HEK293T (cell line): ENCODE measurements at regions not wholly inside any gene's neighbourhood (a gene's known extent, or its start where the extent isn't known, plus 50 kb on each side); places are given as distances from the start of the nearest gene placed in this dataset.

Experiments used
- CTCF ChIA-PET: fragments of 350-600 bp; formaldehyde crosslinking; extraction: SDS; loops from one replicate; lab custom pipeline; 2021; ENCODE audit warnings: antibody characterized with exemption, inconsistent platforms; lab: Yijun Ruan, JAX
- POLR2A ChIA-PET: fragments of 350-600 bp; formaldehyde crosslinking; extraction: SDS; loops from one replicate; lab custom pipeline; 2020; ENCODE audit warnings: antibody characterized with exemption, inconsistent platforms; lab: Yijun Ruan, JAX
- DNase-seq: peaks from one replicate; pipeline ENCODE4 v3.0.0; 2012; ENCODE audit warnings: mixed read lengths; ENCODE audit errors: extremely low spot score
- ARNT ChIP-seq: fragments of 450-650 bp; IDR thresholded peaks from 2 replicates; pipeline ENCODE4 v1.6.1; 2017; ENCODE audit warnings: mild to moderate bottlenecking
- BHLHE40 ChIP-seq: fragments of 450-650 bp; IDR thresholded peaks from 2 replicates; pipeline ENCODE4 v1.6.1; 2016; ENCODE audit warnings: mild to moderate bottlenecking, moderate library complexity, borderline replicate concordance
- CTBP1 ChIP-seq: fragments of 450-650 bp; IDR thresholded peaks from 2 replicates; pipeline ENCODE4 v1.6.1; 2016; ENCODE audit warnings: borderline replicate concordance
- ELF4 ChIP-seq: fragments of 450-650 bp; IDR thresholded peaks from 2 replicates; pipeline ENCODE4 v1.6.1; 2017; ENCODE audit warnings: antibody characterized with exemption
- FOXA1 ChIP-seq: fragments of 450-650 bp; IDR thresholded peaks from 2 replicates; pipeline ENCODE4 v1.6.1; 2016; ENCODE audit warnings: mild to moderate bottlenecking
- FOXK2 ChIP-seq: fragments of 450-650 bp; IDR thresholded peaks from 2 replicates; pipeline ENCODE4 v1.6.1; 2016; ENCODE audit warnings: mild to moderate bottlenecking
- FOXM1 ChIP-seq: fragments of 450-650 bp; IDR thresholded peaks from 2 replicates; pipeline ENCODE4 v1.6.1; 2017; ENCODE audit warnings: mild to moderate bottlenecking, borderline replicate concordance
- HDGF ChIP-seq: fragments of 450-650 bp; IDR thresholded peaks from 2 replicates; pipeline ENCODE4 v1.6.1; 2017; ENCODE audit warnings: antibody characterized with exemption, borderline replicate concordance
- L3MBTL2 ChIP-seq: fragments of 450-650 bp; conservative IDR thresholded peaks from 2 replicates; pipeline ENCODE4 v1.6.1; 2016; ENCODE audit warnings: mild to moderate bottlenecking
- LEF1 ChIP-seq: fragments of 450-650 bp; IDR thresholded peaks from 2 replicates; pipeline ENCODE4 v1.6.1; 2017; ENCODE audit warnings: mild to moderate bottlenecking, borderline replicate concordance
- NFRKB ChIP-seq: fragments of 450-650 bp; IDR thresholded peaks from 2 replicates; pipeline ENCODE4 v1.6.1; 2016; ENCODE audit warnings: mild to moderate bottlenecking, moderate library complexity
- PKNOX1 ChIP-seq: fragments of 450-650 bp; IDR thresholded peaks from 2 replicates; pipeline ENCODE4 v1.6.1; 2016
- SP1 ChIP-seq: fragments of 450-650 bp; IDR thresholded peaks from 2 replicates; pipeline ENCODE4 v1.6.1; 2017
- SUZ12 ChIP-seq: fragments of 450-650 bp; IDR thresholded peaks from 2 replicates; pipeline ENCODE4 v1.6.1; 2016; ENCODE audit warnings: mild to moderate bottlenecking
- TARDBP ChIP-seq: fragments of 450-650 bp; IDR thresholded peaks from 2 replicates; pipeline ENCODE4 v1.6.1; 2016
- ZNF384 ChIP-seq: fragments of 450-650 bp; IDR thresholded peaks from 2 replicates; pipeline ENCODE4 v1.6.1; 2016

DNA sequence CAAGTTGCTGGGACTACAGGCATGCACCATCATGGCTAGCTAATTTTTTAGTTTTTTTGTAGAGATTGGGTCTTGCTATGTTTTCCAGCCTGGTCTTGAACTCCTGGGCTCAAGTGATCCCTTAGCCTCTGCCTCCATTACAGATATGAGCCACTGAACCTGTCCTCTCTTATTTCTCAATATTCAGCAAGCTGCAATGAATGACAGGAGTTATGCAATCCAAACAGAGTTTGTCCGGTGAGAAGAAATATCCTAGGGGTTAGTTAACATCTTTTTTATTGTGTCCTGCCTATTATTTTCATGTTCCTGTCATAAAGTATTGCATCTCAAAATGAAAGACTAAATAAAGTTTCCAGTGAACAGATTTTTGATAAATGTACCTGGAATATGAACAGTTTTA, 1161.4 kb downstream of the OTOL1 start:
- TF ChIP-seq HDGF, result no peak
- TF ChIP-seq BHLHE40, result no peak
- no peak for TF ChIP-seq CTBP1
- TF ChIP-seq L3MBTL2, result no peak
- TF ChIP-seq NFRKB, result no peak
- TF ChIP-seq SP1, result no peak
- no peak for TF ChIP-seq SUZ12
- TF ChIP-seq ARNT, result no peak
- DNase-seq, result no peak
- POLR2A ChIA-PET, result no interaction called here
- CTCF ChIA-PET, result no interaction called here

DNA sequence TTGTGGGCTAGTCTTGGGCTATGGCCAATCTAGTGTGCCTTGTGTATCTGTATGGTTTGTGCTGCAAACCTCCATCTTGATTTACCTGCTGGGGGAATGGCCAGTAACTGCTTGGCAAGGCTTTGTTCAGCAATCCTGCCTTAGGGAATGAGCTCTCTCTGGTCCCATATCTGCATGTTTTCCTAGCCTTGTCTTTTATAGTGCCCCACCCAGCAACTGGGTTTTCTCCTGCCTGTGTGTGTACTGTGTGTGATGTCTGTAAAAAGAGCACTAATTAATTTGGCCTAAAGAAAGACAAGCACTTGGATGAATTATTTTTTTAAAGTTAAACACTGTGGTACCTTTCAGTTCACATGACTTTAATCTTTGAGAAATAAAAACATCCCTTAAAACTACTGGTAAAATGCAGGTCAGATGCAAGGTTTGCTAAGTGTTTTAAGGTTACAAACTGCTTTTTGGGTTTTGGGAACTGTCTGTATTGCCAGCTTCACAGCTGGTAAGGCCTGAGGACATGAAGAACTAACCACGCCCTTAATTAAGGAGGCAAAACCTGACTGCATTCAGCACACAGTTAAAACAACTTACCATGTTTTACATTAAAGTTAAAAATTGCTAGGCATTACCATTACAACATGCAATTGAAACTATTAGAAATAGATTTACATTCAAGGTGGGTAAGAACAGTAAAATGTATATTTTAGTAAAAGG, 1169.2 kb downstream of the OTOL1 start:
- CTCF ChIA-PET, result no interaction called here
- TF ChIP-seq ARNT (no peak), NFRKB (no peak), FOXM1 (no peak), CTBP1 (no peak), TARDBP (no peak), BHLHE40 (no peak), ZNF384 (no peak), ELF4 (no peak)
- no peak for DNase-seq
- POLR2A ChIA-PET, result no interaction called here

GRCh38 chr3:162666835-162667234, 1170.2 kb downstream of the OTOL1 start:
- DNase-seq, result no peak
- TF ChIP-seq PKNOX1, result no peak
- no peak for TF ChIP-seq FOXK2
- no peak for TF ChIP-seq SUZ12
- no peak for TF ChIP-seq FOXM1
- TF ChIP-seq ELF4, result no peak
- no peak for TF ChIP-seq L3MBTL2
- no peak for TF ChIP-seq ARNT
- TF ChIP-seq HDGF, result no peak
- no peak for TF ChIP-seq TARDBP
- TF ChIP-seq NFRKB, result no peak
- no peak for TF ChIP-seq LEF1
- TF ChIP-seq CTBP1, result no peak
- no peak for TF ChIP-seq SP1
- ChIA-PET CTCF (no interaction called here), POLR2A (no interaction called here)

- POLR2A ChIA-PET, result no interaction called here
- DNase-seq, result no peak
- TF ChIP-seq ELF4 (no peak), ARNT (no peak), L3MBTL2 (no peak), SP1 (no peak), SUZ12 (no peak)
- CTCF ChIA-PET, result no interaction called here
These were observed 1173.6 kb downstream of the OTOL1 start for GRCh38 chr3:162670181-162670580.

- TF ChIP-seq ZNF384 (no peak), LEF1 (no peak), SP1 (no peak)
- CTCF ChIA-PET, result no interaction called here
- no peak for DNase-seq
- POLR2A ChIA-PET, result no interaction called here
These were observed 1180.9 kb downstream of the OTOL1 start for GRCh38 chr3:162677475-162677874.

DNA sequence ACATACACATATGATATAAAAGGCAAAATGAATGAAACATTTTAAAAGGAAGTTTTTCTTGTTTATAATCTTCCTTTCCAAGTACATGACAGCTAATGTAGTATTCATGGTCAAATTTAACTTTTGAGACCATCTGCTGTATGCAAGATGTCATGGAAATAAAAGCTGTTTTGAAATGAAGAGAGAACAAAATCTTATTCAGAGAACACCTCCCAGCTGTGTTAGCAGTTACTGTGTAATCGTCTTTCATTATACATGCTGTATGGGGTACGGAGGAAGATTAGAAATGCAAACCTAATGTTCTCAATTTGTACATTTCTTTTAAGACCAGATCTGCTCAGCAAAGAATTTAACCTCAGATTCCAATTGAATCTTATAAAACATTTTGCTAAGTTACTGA, 1182.3 kb downstream of the OTOL1 start:
- POLR2A ChIA-PET, result no interaction called here
- no peak for DNase-seq
- CTCF ChIA-PET, result no interaction called here
- no peak for TF ChIP-seq ZNF384
- no peak for TF ChIP-seq ARNT
- TF ChIP-seq CTBP1, result no peak
- no peak for TF ChIP-seq SP1
- no peak for TF ChIP-seq NFRKB
- TF ChIP-seq LEF1, result no peak
- TF ChIP-seq FOXA1, result no peak
- no peak for TF ChIP-seq FOXM1
- no peak for TF ChIP-seq SUZ12
- TF ChIP-seq PKNOX1, result no peak
- TF ChIP-seq TARDBP, result no peak
- TF ChIP-seq FOXK2, result no peak
- TF ChIP-seq ELF4, result no peak
- TF ChIP-seq L3MBTL2, result no peak
- TF ChIP-seq HDGF, result no peak

- TF ChIP-seq PKNOX1, result no peak
- no peak for TF ChIP-seq LEF1
- TF ChIP-seq ARNT, result no peak
- no peak for TF ChIP-seq SP1
- no peak for DNase-seq
- ChIA-PET CTCF (no interaction called here), POLR2A (no interaction called here)
These were observed 1187.7 kb downstream of the OTOL1 start for GRCh38 chr3:162684260-162684659.
